ENCODE measurements at regions not wholly inside any gene's neighbourhood (a gene's known extent, or its start where the extent isn't known, plus 50 kb on each side); places are given as distances from the start of the nearest gene placed in this dataset.
A peak's percentile ranks its signal among the peaks of the same experiment; 100 is the strongest.
"Not testable (repeated sequence)": the region's sequence is repeated elsewhere in the genome, so short reads cannot be mapped to it uniquely, and the experiment has no call there.

GRCh38 chr2:84131278-84131830 lies 327.7 kb downstream of the SUCLG1 start:
- DNase-seq: no peak

- DNase-seq: no peak
Measured at GRCh38 chr2:84129018-84129417, 330.1 kb downstream of the SUCLG1 start.

- DNase-seq: not testable (repeated sequence)
Measured at GRCh38 chr2:84127812-84128211, 331.3 kb downstream of the SUCLG1 start.

GRCh38 chr2:84126530-84126929 lies 332.6 kb downstream of the SUCLG1 start:
- no peak for DNase-seq

GRCh38 chr2:84126084-84126483 lies 333.0 kb downstream of the SUCLG1 start:
- no peak for DNase-seq

GRCh38 chr2:84116143-84116542 lies 342.9 kb downstream of the SUCLG1 start:
- no peak for DNase-seq

- DNase-seq: no peak
Measured at GRCh38 chr2:84115173-84115857, 343.8 kb downstream of the SUCLG1 start.

GRCh38 chr2:84103816-84104527 lies 355.1 kb downstream of the SUCLG1 start:
- DNase-seq: not testable (repeated sequence)

GRCh38 chr2:84102274-84102673 lies 356.8 kb downstream of the SUCLG1 start:
- no peak for DNase-seq

- no peak for DNase-seq
Measured at GRCh38 chr2:84088656-84089055, 370.4 kb downstream of the SUCLG1 start.

GRCh38 chr2:84085562-84085961 lies 373.5 kb downstream of the SUCLG1 start:
- DNase-seq: peak; percentile 2

GRCh38 chr2:84084856-84085255 lies 374.2 kb downstream of the SUCLG1 start:
- DNase-seq: no peak

- DNase-seq: no peak
Measured at GRCh38 chr2:84083984-84084383, 375.1 kb downstream of the SUCLG1 start.

GRCh38 chr2:84078471-84078870 lies 380.6 kb downstream of the SUCLG1 start:
- no peak for DNase-seq

- peak; percentile 37 for DNase-seq
Measured at GRCh38 chr2:84077496-84077895, 381.6 kb downstream of the SUCLG1 start.

- no peak for DNase-seq
Measured at GRCh38 chr2:84071050-84071449, 388.0 kb downstream of the SUCLG1 start.

GRCh38 chr2:84065857-84066256 lies 393.2 kb downstream of the SUCLG1 start:
- no peak for DNase-seq

- no peak for DNase-seq
Measured at GRCh38 chr2:84057917-84058560, 401.0 kb downstream of the SUCLG1 start.

- DNase-seq: no peak
Measured at GRCh38 chr2:84055816-84056215, 403.3 kb downstream of the SUCLG1 start.

- not testable (repeated sequence) for DNase-seq
Measured at GRCh38 chr2:84054577-84054976, 404.5 kb downstream of the SUCLG1 start.

- no peak for DNase-seq
Measured at GRCh38 chr2:84052913-84053312, 406.2 kb downstream of the SUCLG1 start.

- DNase-seq: no peak
Measured at GRCh38 chr2:84052043-84052442, 407.0 kb downstream of the SUCLG1 start.

- no peak for DNase-seq
Measured at GRCh38 chr2:84048964-84049363, 410.1 kb downstream of the SUCLG1 start.

- DNase-seq: no peak
Measured at GRCh38 chr2:84041506-84041905, 417.6 kb downstream of the SUCLG1 start.

All from NCI-H1092 treated with DMSO at 0.1 percent for 48 hours (cell line).